Mesodermal cell (in vitro differentiated cells): ENCODE measurements at regions not wholly inside any gene's neighbourhood (a gene's known extent, or its start where the extent isn't known, plus 50 kb on each side); places are given as distances from the start of the nearest gene placed in this dataset.

ENCODE experiments used
- H3K27ac ChIP-seq: 2 replicates; pipeline ENCODE4 v1.7.0; 2013; ENCODE audit warnings: mild to moderate bottlenecking, low read depth, low read length, moderate library complexity; ENCODE audit not compliant: severe bottlenecking
- H3K36me3 ChIP-seq: 2 replicates; pipeline ENCODE4 v1.7.1; 2013; ENCODE audit warnings: mild to moderate bottlenecking, low read length, moderate library complexity; ENCODE audit not compliant: control insufficient read depth, insufficient read depth
- H3K4me1 ChIP-seq: one replicate; pipeline ENCODE4 v1.7.1; 2013; ENCODE audit warnings: mild to moderate bottlenecking, low read length; ENCODE audit not compliant: insufficient read depth, control insufficient read depth, poor library complexity, severe bottlenecking
- H3K4me3 ChIP-seq: 2 replicates; pipeline ENCODE4 v1.7.0; 2013; ENCODE audit warnings: low read length, control low read depth, mild to moderate bottlenecking; ENCODE audit not compliant: insufficient read depth, poor library complexity, severe bottlenecking; ENCODE audit errors: extremely low read depth
- H3K9me3 ChIP-seq: 2 replicates; pipeline ENCODE4 v1.7.1; 2013; ENCODE audit warnings: mild to moderate bottlenecking, low read length, moderate library complexity; ENCODE audit not compliant: control insufficient read depth
- WGBS, 2 experiments: methylation state at CpG; one replicate each; pipeline ENCODE4 v1.1.5; 2013; ENCODE audit warnings: missing lambda C conversion rate in 2 of 2; ENCODE audit not compliant: insufficient coverage in 2 of 2; 5-methylcytosine and 5-hydroxymethylcytosine counted together

GRCh38 chr2:81853341-81853740, 1548.8 kb upstream of the LRRTM1 start:
- H3K4me3 ChIP-seq = no peak overlapping the region
- H3K27ac ChIP-seq = no peak overlapping the region
- 83 to 93% methylated on average over 2 of the region's 2 CpGs for WGBS, 2 experiments
- H3K4me1 ChIP-seq = no peaks in the 10 kb centered on the region
- no peaks in the 10 kb centered on the region for H3K36me3 ChIP-seq
- H3K9me3 ChIP-seq = no peaks in the 10 kb centered on the region

- Histone ChIP-seq H3K36me3 (no peaks in the 10 kb centered on the region), H3K9me3 (no peaks in the 10 kb centered on the region), H3K4me1 (no peaks in the 10 kb centered on the region), H3K27ac (no peak overlapping the region), H3K4me3 (no peak overlapping the region)
- 88% methylated on average over 2 of the region's 2 CpGs; no CpG with 5 or more reads in 1 of the 2 experiments for WGBS, 2 experiments
Observed at GRCh38 chr2:81852651-81853050, 1548.1 kb upstream of the LRRTM1 start.

- Histone ChIP-seq H3K9me3 (no peaks in the 10 kb centered on the region), H3K4me1 (no peaks in the 10 kb centered on the region), H3K4me3 (no peak overlapping the region), H3K36me3 (no peaks in the 10 kb centered on the region), H3K27ac (no peak overlapping the region)
- no CpG with 5 or more reads among the region's 2 CpGs for WGBS, 2 experiments
Observed at GRCh38 chr2:81839780-81840179, 1535.2 kb upstream of the LRRTM1 start.

- H3K4me3 ChIP-seq = no peak overlapping the region
- H3K4me1 ChIP-seq = no peaks in the 10 kb centered on the region
- H3K9me3 ChIP-seq = no peaks in the 10 kb centered on the region
- H3K36me3 ChIP-seq = no peaks in the 10 kb centered on the region
- H3K27ac ChIP-seq = no peak overlapping the region
- WGBS, 2 experiments = 86% methylated on average over 1 of the region's 2 CpGs; no CpG with 5 or more reads in 1 of the 2 experiments
Observed at GRCh38 chr2:81835321-81836000, 1530.9 kb upstream of the LRRTM1 start.

- H3K27ac ChIP-seq = no peak overlapping the region
- H3K4me3 ChIP-seq = no peak overlapping the region
Observed at GRCh38 chr2:81786811-81787210, 1482.3 kb upstream of the LRRTM1 start.

GRCh38 chr2:81767187-81767912, 1462.8 kb upstream of the LRRTM1 start:
- H3K36me3 ChIP-seq = no peaks in the 10 kb centered on the region
- H3K27ac ChIP-seq = no peak overlapping the region
- H3K4me3 ChIP-seq = no peak overlapping the region
- WGBS, 2 experiments = 74 to 100% methylated on average over 1 to 2 of the region's 5 CpGs
- no peaks in the 10 kb centered on the region for H3K9me3 ChIP-seq
- no peaks in the 10 kb centered on the region for H3K4me1 ChIP-seq

More at GRCh38 chr2:81786811-81787210, 1482.3 kb upstream of the LRRTM1 start:
- H3K36me3 ChIP-seq = no peaks in the 10 kb centered on the region
- H3K9me3 ChIP-seq = no peaks in the 10 kb centered on the region
- no CpG with 5 or more reads among the region's 3 CpGs for WGBS, 2 experiments
- H3K4me1 ChIP-seq = no peaks in the 10 kb centered on the region

GRCh38 chr2:81747481-81748070, 1443.0 kb upstream of the LRRTM1 start:
- no peak overlapping the region for H3K27ac ChIP-seq
- H3K4me3 ChIP-seq = no peak overlapping the region
- H3K9me3 ChIP-seq = no peaks in the 10 kb centered on the region
- H3K4me1 ChIP-seq = no peaks in the 10 kb centered on the region
- WGBS, 2 experiments = no CpG with 5 or more reads among the region's 2 CpGs
- H3K36me3 ChIP-seq = no peaks in the 10 kb centered on the region

- Histone ChIP-seq H3K4me3 (no peak overlapping the region), H3K9me3 (no peaks in the 10 kb centered on the region), H3K4me1 (no peaks in the 10 kb centered on the region), H3K27ac (no peak overlapping the region), H3K36me3 (no peaks in the 10 kb centered on the region)
- WGBS, 2 experiments = 100% methylated on average over 4 to 5 of the region's 6 CpGs
Observed at GRCh38 chr2:81739966-81740365, 1435.4 kb upstream of the LRRTM1 start.

- Histone ChIP-seq H3K27ac (no peak overlapping the region), H3K9me3 (no peaks in the 10 kb centered on the region), H3K4me3 (no peak overlapping the region), H3K36me3 (no peaks in the 10 kb centered on the region), H3K4me1 (no peaks in the 10 kb centered on the region)
- no CpG with 5 or more reads among the region's 1 CpG for WGBS, 2 experiments
Observed at GRCh38 chr2:81734981-81735380, 1430.4 kb upstream of the LRRTM1 start.

GRCh38 chr2:81714817-81715216, 1410.3 kb upstream of the LRRTM1 start:
- Histone ChIP-seq H3K9me3 (no peaks in the 10 kb centered on the region), H3K4me1 (no peaks in the 10 kb centered on the region), H3K36me3 (no peaks in the 10 kb centered on the region), H3K4me3 (no peak overlapping the region), H3K27ac (no peak overlapping the region)
- WGBS, 2 experiments = 94% methylated on average over 2 of the region's 2 CpGs

- WGBS, 2 experiments = 79% methylated on average over 2 of the region's 2 CpGs; no CpG with 5 or more reads in 1 of the 2 experiments
- no peaks in the 10 kb centered on the region for H3K4me1 ChIP-seq
- H3K4me3 ChIP-seq = no peak overlapping the region
- H3K9me3 ChIP-seq = no peaks in the 10 kb centered on the region
- H3K27ac ChIP-seq = no peak overlapping the region
- no peaks in the 10 kb centered on the region for H3K36me3 ChIP-seq
Observed at GRCh38 chr2:81706856-81707255, 1402.3 kb upstream of the LRRTM1 start.
